Ishikawa (cell line): ENCODE measurements at regions not wholly inside any gene's neighbourhood (a gene's known extent, or its start where the extent isn't known, plus 50 kb on each side); places are given as distances from the start of the nearest gene placed in this dataset.

Experiments used
- EP300 ChIP-seq: IDR thresholded peaks from 2 replicates; pipeline ENCODE4 v1.6.1; 2012; ENCODE audit warnings: borderline replicate concordance
- FOXM1 ChIP-seq: IDR thresholded peaks from 2 replicates; pipeline ENCODE4 v1.6.1; 2012; ENCODE audit warnings: low read depth, borderline replicate concordance
- NFIC ChIP-seq: IDR thresholded peaks from 2 replicates; pipeline ENCODE4 v1.6.1; 2012
- RAD21 ChIP-seq: IDR thresholded peaks from 2 replicates; pipeline ENCODE4 v1.6.1; 2012; ENCODE audit warnings: low read depth
- YY1 ChIP-seq: IDR thresholded peaks from 2 replicates; pipeline ENCODE4 v1.6.1; 2012; ENCODE audit warnings: low read depth
- TF ChIP-seq, protein P1 (sequence below): IDR thresholded peaks from 2 replicates; pipeline ENCODE4 v1.6.1; 2012
- TF ChIP-seq, protein P2 (sequence below): IDR thresholded peaks from 2 replicates; pipeline ENCODE4 v1.6.1; 2012; ENCODE audit warnings: low read depth, mild to moderate bottlenecking

DNA sequence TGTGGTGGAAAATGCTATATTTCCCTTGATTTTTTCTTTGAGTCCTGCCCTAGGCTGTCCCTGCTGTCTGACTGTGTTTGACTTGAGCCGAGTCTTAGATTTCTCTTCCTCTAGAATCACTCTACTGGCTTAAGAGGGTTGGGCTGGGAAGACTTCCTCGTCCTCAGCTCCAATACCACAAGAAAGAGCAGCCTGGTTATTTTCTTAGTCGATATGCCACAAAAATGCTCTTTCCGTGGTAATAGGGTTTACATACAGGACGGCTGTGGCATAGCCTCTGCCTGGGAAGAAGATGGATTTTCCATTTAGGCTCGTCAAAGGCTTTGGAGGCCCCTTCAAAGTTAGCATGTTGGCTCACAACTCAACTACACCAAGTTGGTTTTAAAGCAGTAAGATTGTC is 212.0 kb upstream of the IGFBP3 start:
- no peak for TF ChIP-seq FOXM1
- no peak for TF ChIP-seq NFIC
- TF ChIP-seq YY1, result no peak
- TF ChIP-seq, protein P1, sequence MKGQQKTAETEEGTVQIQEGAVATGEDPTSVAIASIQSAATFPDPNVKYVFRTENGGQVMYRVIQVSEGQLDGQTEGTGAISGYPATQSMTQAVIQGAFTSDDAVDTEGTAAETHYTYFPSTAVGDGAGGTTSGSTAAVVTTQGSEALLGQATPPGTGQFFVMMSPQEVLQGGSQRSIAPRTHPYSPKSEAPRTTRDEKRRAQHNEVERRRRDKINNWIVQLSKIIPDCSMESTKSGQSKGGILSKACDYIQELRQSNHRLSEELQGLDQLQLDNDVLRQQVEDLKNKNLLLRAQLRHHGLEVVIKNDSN, result no peak
- TF ChIP-seq, protein P2, sequence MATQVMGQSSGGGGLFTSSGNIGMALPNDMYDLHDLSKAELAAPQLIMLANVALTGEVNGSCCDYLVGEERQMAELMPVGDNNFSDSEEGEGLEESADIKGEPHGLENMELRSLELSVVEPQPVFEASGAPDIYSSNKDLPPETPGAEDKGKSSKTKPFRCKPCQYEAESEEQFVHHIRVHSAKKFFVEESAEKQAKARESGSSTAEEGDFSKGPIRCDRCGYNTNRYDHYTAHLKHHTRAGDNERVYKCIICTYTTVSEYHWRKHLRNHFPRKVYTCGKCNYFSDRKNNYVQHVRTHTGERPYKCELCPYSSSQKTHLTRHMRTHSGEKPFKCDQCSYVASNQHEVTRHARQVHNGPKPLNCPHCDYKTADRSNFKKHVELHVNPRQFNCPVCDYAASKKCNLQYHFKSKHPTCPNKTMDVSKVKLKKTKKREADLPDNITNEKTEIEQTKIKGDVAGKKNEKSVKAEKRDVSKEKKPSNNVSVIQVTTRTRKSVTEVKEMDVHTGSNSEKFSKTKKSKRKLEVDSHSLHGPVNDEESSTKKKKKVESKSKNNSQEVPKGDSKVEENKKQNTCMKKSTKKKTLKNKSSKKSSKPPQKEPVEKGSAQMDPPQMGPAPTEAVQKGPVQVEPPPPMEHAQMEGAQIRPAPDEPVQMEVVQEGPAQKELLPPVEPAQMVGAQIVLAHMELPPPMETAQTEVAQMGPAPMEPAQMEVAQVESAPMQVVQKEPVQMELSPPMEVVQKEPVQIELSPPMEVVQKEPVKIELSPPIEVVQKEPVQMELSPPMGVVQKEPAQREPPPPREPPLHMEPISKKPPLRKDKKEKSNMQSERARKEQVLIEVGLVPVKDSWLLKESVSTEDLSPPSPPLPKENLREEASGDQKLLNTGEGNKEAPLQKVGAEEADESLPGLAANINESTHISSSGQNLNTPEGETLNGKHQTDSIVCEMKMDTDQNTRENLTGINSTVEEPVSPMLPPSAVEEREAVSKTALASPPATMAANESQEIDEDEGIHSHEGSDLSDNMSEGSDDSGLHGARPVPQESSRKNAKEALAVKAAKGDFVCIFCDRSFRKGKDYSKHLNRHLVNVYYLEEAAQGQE, result no peak
- no peak for TF ChIP-seq EP300
- TF ChIP-seq RAD21, result no peak
